Sigmoid colon (tissue), 6 donors: ENCODE measurements at regions not wholly inside any gene's neighbourhood (a gene's known extent, or its start where the extent isn't known, plus 50 kb on each side); places are given as distances from the start of the nearest gene placed in this dataset.

Experiments used
- DNase-seq: peaks from one replicate; pipeline ENCODE4 v3.0.0-alpha.2; 2019
- H3K27ac ChIP-seq, 4 donors: fragments of 200-600 bp; sonication (generic); one replicate each; pipeline ENCODE4 v1.5.1; 2016 to 2019; ENCODE audit warnings: mild to moderate bottlenecking in 1 of 4
- H3K27me3 ChIP-seq, 3 donors: fragments of 200-600 bp; sonication (generic); one replicate each; pipeline ENCODE4 v1.5.1; 2019; ENCODE audit warnings: mild to moderate bottlenecking in 1 of 3
- H3K36me3 ChIP-seq, 4 donors: fragments of 200-600 bp; sonication (generic); one replicate each; pipeline ENCODE4 v1.5.1; 2016 to 2019
- H3K4me1 ChIP-seq, 4 donors: fragments of 200-600 bp; sonication (generic); one replicate each; pipeline ENCODE4 v1.5.1; 2017 to 2019
- H3K4me3 ChIP-seq, 4 donors: fragments of 200-600 bp; sonication (generic); one replicate each; pipeline ENCODE4 v1.5.1; 2017 to 2019; ENCODE audit warnings: mild to moderate bottlenecking in 2 of 4, moderate library complexity in 1 of 4
- H3K9me3 ChIP-seq, 4 donors: fragments of 200-600 bp in 3 of 4; sonication (generic) in 3 of 4; one replicate each; pipeline versions ENCODE4 v1.5.1 to v1.6.1; 2013 to 2019
- CTCF ChIP-seq, 4 experiments: fragments of 450-650 bp in 3 of 4; fragments of 200-600 bp in 1 of 4; IDR thresholded peaks; one replicate each; pipeline ENCODE4 v1.5.1; 2016 to 2019; ENCODE audit warnings: antibody characterized with exemption in 4 of 4, mild to moderate bottlenecking in 3 of 4, moderate library complexity in 2 of 4
- EP300 ChIP-seq, 4 donors: sonication (generic); formaldehyde crosslinking; IDR thresholded peaks; one replicate each; pipeline ENCODE4 v1.6.1; 2017; ENCODE audit warnings: antibody characterized with exemption in 4 of 4
- POLR2A ChIP-seq, 2 donors: fragments of 450-650 bp; IDR thresholded peaks; one replicate each; pipeline ENCODE4 v1.6.1; 2016; ENCODE audit warnings: antibody characterized with exemption in 2 of 2, mild to moderate bottlenecking in 2 of 2, moderate library complexity in 2 of 2
- POLR2AphosphoS5 ChIP-seq, 4 donors: sonication (generic); formaldehyde crosslinking; IDR thresholded peaks; one replicate each; pipeline ENCODE4 v1.6.1; 2017; ENCODE audit warnings: antibody characterized with exemption in 4 of 4
- WGBS, 2 donors: extraction: QIAGEN DNeasy Blood & Tissue Kit; methylation state at CpG; one replicate each; pipeline ENCODE4 v1.1.7; 2013; 5-methylcytosine and 5-hydroxymethylcytosine counted together
- intact Hi-C: fragments of 100-400 bp; cut with DNase I; formaldehyde crosslinking; loops from one replicate; pipeline ENCODE4 v1.15.1; 2023
- donor health status: healthy with polysubstance abuse.
- donor health status: healthy.

- H3K9me3 ChIP-seq: no peaks in the 10 kb centered on the region
- H3K27me3 ChIP-seq: no peaks in the 10 kb centered on the region
- no peak for TF ChIP-seq CTCF (IDR thresholded peaks at IDR 0.05)
- no peak for TF ChIP-seq EP300 (IDR thresholded peaks at IDR 0.05)
- TF ChIP-seq POLR2A (IDR thresholded peaks at IDR 0.05): no peak
- TF ChIP-seq POLR2AphosphoS5 (IDR thresholded peaks at IDR 0.05): no peak
- H3K4me3 ChIP-seq: no peak overlapping the region
- 81 to 83% methylated on average over 9 of the region's 9 CpGs for WGBS, 2 donors
- H3K36me3 ChIP-seq: no peaks in the 10 kb centered on the region
- H3K27ac ChIP-seq: no peak overlapping the region
- intact Hi-C loops: no loop called here
- H3K4me1 ChIP-seq: peaks cover 0 to 13% (median 8%) of the 10 kb centered on the region in 4 donors
- DNase-seq: no peak
Measured at GRCh38 chr10:28811639-28812349, 134.5 kb downstream of the BAMBI start.

- no peaks in the 10 kb centered on the region for H3K9me3 ChIP-seq
- H3K36me3 ChIP-seq: no peaks in the 10 kb centered on the region
- no peak overlapping the region for H3K27ac ChIP-seq
- no peaks in the 10 kb centered on the region for H3K27me3 ChIP-seq
- 68 to 75% methylated on average over 11 of the region's 11 CpGs for WGBS, 2 donors
- no peak for DNase-seq
- peaks cover 0 to 6% (median 0%) of the 10 kb centered on the region in 4 donors for H3K4me1 ChIP-seq
- H3K4me3 ChIP-seq: no peak overlapping the region
- TF ChIP-seq POLR2AphosphoS5 (IDR thresholded peaks at IDR 0.05): no peak
- TF ChIP-seq EP300 (IDR thresholded peaks at IDR 0.05): no peak
- no peak for TF ChIP-seq CTCF (IDR thresholded peaks at IDR 0.05)
- intact Hi-C loops: no loop called here
Measured at GRCh38 chr10:28812384-28813372, 135.4 kb downstream of the BAMBI start.

GRCh38 chr10:28815681-28816080 lies 138.4 kb downstream of the BAMBI start:
- H3K4me1 ChIP-seq: no peaks in the 10 kb centered on the region
- intact Hi-C loops: no loop called here
- WGBS, 2 donors: 97% methylated on average over 37 of the region's 37 CpGs
- DNase-seq: no peak
- no peak for TF ChIP-seq EP300 (IDR thresholded peaks at IDR 0.05)
- TF ChIP-seq CTCF (IDR thresholded peaks at IDR 0.05): no peak
- TF ChIP-seq POLR2A (IDR thresholded peaks at IDR 0.05): no peak
- no peak for TF ChIP-seq POLR2AphosphoS5 (IDR thresholded peaks at IDR 0.05)
- H3K36me3 ChIP-seq: no peaks in the 10 kb centered on the region
- H3K27me3 ChIP-seq: no peaks in the 10 kb centered on the region
- H3K9me3 ChIP-seq: no peaks in the 10 kb centered on the region
- no peak overlapping the region for H3K4me3 ChIP-seq
- no peak overlapping the region for H3K27ac ChIP-seq

- H3K9me3 ChIP-seq: no peaks in the 10 kb centered on the region
- no peak overlapping the region for H3K4me3 ChIP-seq
- intact Hi-C loops: no loop called here
- 51 to 66% methylated on average over 12 of the region's 12 CpGs for WGBS, 2 donors
- H3K36me3 ChIP-seq: no peaks in the 10 kb centered on the region
- H3K27ac ChIP-seq: no peak overlapping the region
- TF ChIP-seq POLR2AphosphoS5 (IDR thresholded peaks at IDR 0.05): no peak
- TF ChIP-seq POLR2A (IDR thresholded peaks at IDR 0.05): no peak
- TF ChIP-seq CTCF (IDR thresholded peaks at IDR 0.05): no peak
- no peak for TF ChIP-seq EP300 (IDR thresholded peaks at IDR 0.05)
- DNase-seq: no peak
- H3K27me3 ChIP-seq: no peaks in the 10 kb centered on the region
- H3K4me1 ChIP-seq: no peaks in the 10 kb centered on the region
Measured at GRCh38 chr10:28822719-28823464, 145.6 kb downstream of the BAMBI start.
